ENCODE measurements at regions not wholly inside any gene's neighbourhood (a gene's known extent, or its start where the extent isn't known, plus 50 kb on each side); places are given as distances from the start of the nearest gene placed in this dataset.

DNA sequence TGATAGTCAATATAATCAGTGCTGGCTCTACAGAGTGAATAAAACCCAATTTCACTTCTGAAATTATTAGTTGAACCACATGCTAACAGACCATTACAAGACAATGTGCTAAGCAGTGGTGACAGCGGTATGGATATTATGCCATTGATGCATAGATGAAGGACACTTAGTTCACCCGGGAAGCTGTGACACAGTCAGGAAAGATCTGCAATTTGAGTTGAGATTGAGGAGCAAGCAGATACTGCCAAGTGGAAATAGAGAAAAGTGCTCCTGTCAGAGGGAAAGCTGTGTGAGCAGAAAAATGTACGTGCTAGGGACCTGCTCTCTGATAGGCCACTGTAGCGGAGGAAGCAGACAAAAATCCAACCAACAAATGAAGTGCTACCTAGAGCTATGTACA lies 529.5 kb upstream of the CDH2 start:
- no peak for DNase-seq (ENCODE audit: low spot score)
- Mint-ChIP-seq H3K36me3 (ENCODE audit: low read depth) (no peaks in the 10 kb centered on the region), H3K27me3 (ENCODE audit: low read depth) (no peaks in the 10 kb centered on the region), H3K9me3 (ENCODE audit: low read depth) (no peaks in the 10 kb centered on the region), H3K27ac (ENCODE audit: unreplicated experiment) (no peak overlapping the region), H3K4me3 (ENCODE audit: unreplicated experiment) (no peak overlapping the region), H3K4me1 (ENCODE audit: low read depth) (peaks cover 4% of the 10 kb centered on the region)
- TF ChIP-seq, protein P1, sequence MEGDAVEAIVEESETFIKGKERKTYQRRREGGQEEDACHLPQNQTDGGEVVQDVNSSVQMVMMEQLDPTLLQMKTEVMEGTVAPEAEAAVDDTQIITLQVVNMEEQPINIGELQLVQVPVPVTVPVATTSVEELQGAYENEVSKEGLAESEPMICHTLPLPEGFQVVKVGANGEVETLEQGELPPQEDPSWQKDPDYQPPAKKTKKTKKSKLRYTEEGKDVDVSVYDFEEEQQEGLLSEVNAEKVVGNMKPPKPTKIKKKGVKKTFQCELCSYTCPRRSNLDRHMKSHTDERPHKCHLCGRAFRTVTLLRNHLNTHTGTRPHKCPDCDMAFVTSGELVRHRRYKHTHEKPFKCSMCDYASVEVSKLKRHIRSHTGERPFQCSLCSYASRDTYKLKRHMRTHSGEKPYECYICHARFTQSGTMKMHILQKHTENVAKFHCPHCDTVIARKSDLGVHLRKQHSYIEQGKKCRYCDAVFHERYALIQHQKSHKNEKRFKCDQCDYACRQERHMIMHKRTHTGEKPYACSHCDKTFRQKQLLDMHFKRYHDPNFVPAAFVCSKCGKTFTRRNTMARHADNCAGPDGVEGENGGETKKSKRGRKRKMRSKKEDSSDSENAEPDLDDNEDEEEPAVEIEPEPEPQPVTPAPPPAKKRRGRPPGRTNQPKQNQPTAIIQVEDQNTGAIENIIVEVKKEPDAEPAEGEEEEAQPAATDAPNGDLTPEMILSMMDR (IDR thresholded peaks at IDR 0.05), result no peak

DNA sequence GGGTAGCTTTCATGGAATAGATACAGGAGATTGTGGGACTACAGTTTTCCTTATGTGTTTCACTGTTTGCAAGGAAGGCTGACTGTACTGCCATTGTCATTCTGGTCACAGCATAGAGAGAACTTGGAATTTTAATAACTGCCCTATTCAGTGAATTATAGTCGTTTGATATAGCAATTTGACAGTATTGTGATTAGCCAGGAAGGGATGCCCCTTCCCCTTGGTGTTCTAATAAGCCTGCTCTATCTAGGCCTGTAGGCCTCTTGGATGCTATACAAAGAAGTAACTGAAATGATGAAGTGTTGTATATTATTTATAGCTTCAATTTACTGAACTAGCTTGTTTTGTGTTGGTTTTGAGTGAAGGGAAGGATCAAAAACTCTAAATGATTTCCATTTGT lies 528.6 kb upstream of the CDH2 start:
- TF ChIP-seq, protein P1 (IDR thresholded peaks at IDR 0.05), result no peak
- Mint-ChIP-seq H3K4me3 (ENCODE audit: unreplicated experiment) (no peak overlapping the region), H3K27me3 (ENCODE audit: low read depth) (no peaks in the 10 kb centered on the region), H3K36me3 (ENCODE audit: low read depth) (no peaks in the 10 kb centered on the region), H3K4me1 (ENCODE audit: low read depth) (peaks cover 4% of the 10 kb centered on the region), H3K27ac (ENCODE audit: unreplicated experiment) (no peak overlapping the region), H3K9me3 (ENCODE audit: low read depth) (no peaks in the 10 kb centered on the region)
- DNase-seq (ENCODE audit: low spot score), result no peak

DNA sequence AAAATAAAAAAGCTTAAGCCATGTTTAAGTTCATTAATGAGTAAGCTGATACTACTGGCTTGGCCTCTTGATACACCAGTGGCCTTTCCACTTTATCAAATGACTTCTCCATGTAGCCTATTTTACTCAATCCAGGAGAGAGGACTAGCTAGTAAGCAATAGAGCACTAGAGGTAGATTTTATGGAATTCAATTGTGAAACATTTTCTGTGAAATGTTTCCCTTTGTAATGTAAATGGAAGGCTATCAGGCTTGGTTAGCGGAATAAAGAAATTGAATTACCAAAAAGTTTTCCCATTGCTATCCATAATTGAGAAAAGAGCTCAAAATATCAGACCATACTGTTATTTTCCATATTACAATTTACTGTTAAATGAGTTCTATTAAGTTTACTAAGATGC lies 515.4 kb upstream of the CDH2 start:
- Mint-ChIP-seq H3K36me3 (ENCODE audit: low read depth) (no peaks in the 10 kb centered on the region), H3K4me1 (ENCODE audit: low read depth) (no peaks in the 10 kb centered on the region), H3K4me3 (ENCODE audit: unreplicated experiment) (no peak overlapping the region), H3K9me3 (ENCODE audit: low read depth) (no peaks in the 10 kb centered on the region), H3K27ac (ENCODE audit: unreplicated experiment) (no peak overlapping the region), H3K27me3 (ENCODE audit: low read depth) (peaks cover 1% of the 10 kb centered on the region)
- DNase-seq (ENCODE audit: low spot score), result no peak
- TF ChIP-seq, protein P1 (IDR thresholded peaks at IDR 0.05), result no peak

DNA sequence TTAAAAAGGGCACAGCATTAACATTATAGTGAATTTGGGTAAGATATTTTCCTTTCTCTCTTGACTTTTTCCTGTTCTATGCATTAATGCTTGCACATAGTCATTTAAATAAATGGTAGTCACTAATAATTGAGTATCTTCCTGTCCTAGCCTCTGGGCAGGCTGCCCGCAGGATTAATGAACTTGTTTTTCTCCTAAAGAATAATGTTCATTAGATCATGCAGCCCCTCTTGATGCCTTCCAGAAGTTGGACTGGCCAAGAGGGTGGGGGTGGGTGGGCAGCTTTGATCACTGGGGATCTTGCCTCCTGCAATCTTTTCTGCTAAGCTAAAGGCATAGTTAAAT lies 514.5 kb upstream of the CDH2 start:
- H3K27ac Mint-ChIP-seq (ENCODE audit: unreplicated experiment), result no peak overlapping the region
- H3K4me1 Mint-ChIP-seq (ENCODE audit: low read depth), result no peaks in the 10 kb centered on the region
- H3K27me3 Mint-ChIP-seq (ENCODE audit: low read depth), result no peaks in the 10 kb centered on the region
- no peaks in the 10 kb centered on the region for H3K36me3 Mint-ChIP-seq (ENCODE audit: low read depth)
- DNase-seq (ENCODE audit: low spot score), result no peak
- no peak overlapping the region for H3K4me3 Mint-ChIP-seq (ENCODE audit: unreplicated experiment)
- no peaks in the 10 kb centered on the region for H3K9me3 Mint-ChIP-seq (ENCODE audit: low read depth)
- TF ChIP-seq, protein P1 (IDR thresholded peaks at IDR 0.05), result no peak

DNA sequence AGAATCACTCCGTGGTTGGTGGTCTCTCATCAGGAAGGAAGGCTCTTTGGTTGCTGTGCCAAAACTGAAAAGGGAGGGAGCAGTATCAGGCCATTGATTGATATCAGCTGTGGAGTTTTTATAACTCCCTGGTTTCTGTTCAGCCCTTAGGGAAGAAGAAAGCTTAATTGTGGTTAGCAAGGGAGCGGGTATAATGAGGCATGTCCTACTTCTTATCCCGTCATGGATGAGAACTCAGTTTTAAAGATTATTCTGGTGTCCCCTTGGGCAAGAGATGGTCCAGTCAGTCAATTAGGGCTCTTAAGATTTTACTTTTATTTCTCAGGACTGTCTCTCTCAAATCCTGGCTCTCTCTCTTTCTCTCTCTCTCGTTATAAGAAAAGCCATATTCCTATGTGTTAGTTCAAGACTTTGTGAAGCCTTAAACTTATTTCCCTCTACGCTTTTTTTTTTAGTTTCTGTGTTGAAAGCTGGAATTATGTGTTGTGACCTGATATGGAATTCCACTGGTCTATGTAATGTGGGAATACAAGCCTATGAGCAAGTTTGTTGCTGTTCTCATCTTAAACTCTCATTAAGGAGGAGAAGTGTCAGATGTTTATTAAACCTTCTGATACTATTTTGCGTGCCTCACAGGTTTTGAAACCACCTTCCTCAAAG lies 514.0 kb upstream of the CDH2 start:
- H3K4me3 Mint-ChIP-seq (ENCODE audit: unreplicated experiment), result no peak overlapping the region

More for the DNA sequence above, 514.0 kb upstream of the CDH2 start:
- H3K9me3 Mint-ChIP-seq (ENCODE audit: low read depth), result no peaks in the 10 kb centered on the region
- no peaks in the 10 kb centered on the region for H3K36me3 Mint-ChIP-seq (ENCODE audit: low read depth)
- no peak for DNase-seq (ENCODE audit: low spot score)
- TF ChIP-seq, protein P1 (IDR thresholded peaks at IDR 0.05), result no peak
- no peak overlapping the region for H3K27ac Mint-ChIP-seq (ENCODE audit: unreplicated experiment)
- H3K4me1 Mint-ChIP-seq (ENCODE audit: low read depth), result no peaks in the 10 kb centered on the region
- H3K27me3 Mint-ChIP-seq (ENCODE audit: low read depth), result no peaks in the 10 kb centered on the region
